Left lobe of liver (tissue), 2 donors: ENCODE measurements at regions not wholly inside any gene's neighbourhood (a gene's known extent, or its start where the extent isn't known, plus 50 kb on each side); places are given as distances from the start of the nearest gene placed in this dataset.
A peak's percentile ranks its signal among the peaks of the same experiment; 100 is the strongest.

Source experiments
- ATAC-seq: fragments of 200-7000 bp; cut with Tn5 transposase; one replicate; pipeline ENCODE4 v1.9.1; 2020; ENCODE audit warnings: mild to moderate bottlenecking, moderate library complexity
- DNase-seq: peaks from one replicate; pipeline ENCODE4 v3.0.0-alpha.2; 2020; ENCODE audit warnings: low spot score
- donor health status: DM: no; HTN: no; CAD: no; lungs with moderate emphysema.
- donor health status: DM: no; HTN: yes; CAD: no.

DNA sequence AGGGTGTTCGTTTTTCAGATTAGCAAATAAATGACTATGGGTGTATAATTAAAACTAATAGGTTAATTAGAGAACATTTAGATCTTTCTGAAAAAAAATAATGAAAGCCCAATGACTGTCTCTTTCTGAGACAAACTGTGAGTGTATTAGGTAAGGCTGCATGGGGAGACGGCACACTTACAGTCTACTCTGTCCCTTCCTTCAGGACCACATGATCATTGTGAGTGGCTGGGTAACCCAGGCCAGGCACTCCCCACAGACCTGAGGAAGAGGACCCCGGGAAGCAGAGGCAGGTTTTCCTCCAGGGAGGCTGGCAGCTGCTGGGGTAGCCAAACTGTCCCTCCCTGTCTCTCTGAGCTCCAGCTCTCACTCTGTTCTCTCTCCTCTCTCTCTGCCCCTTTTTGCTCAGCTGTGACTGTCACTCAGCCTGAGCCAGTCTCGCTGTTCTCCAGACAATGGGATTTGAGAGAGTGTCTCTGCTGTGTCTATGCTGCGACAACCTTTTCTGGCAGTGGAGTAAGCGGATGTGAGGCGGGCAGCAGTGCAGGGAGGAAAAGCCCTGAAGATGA, 83.1 kb upstream of the NCAM1 start:
- no peak for DNase-seq
- ATAC-seq = no peak

DNA sequence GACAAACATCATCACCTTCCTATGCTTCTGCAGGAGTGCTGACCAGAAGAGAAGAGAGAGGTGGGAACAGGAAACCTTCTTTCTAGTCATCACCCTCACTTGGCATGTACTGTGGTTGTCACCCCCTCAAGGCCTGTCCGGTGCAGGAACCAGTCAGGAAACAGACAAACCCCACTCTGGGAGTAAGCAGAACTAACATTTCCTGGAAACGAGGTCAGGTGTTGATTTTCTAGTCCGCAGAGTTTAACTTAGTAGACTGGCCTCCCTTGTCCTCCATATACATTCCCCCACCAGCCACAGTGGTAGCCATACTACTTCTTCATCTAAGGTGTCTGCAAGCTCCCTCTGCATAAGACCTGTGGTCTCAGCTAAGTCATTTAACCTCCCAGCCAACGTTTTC, 80.7 kb upstream of the NCAM1 start:
- ATAC-seq = no peak
- no peak for DNase-seq

DNA sequence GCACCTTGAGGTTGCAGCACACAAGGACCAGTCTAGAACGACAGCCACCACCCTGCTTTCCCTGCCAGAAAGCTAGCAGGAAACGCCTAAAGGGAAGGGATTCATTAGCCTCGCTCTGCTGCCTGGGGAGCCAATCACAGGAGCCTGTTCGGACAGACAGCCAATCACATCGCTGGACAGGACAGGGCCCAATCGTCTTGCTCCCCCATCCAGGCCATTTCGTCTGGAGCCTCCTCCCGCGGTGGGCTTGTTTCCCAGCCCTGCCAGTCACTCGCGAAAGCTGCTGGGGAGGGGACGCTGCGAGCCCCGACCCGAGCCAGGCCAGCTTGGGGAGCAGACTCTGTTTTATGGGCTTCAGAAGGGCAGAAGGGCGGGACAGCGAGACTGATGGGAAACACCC, 79.8 kb upstream of the NCAM1 start:
- DNase-seq (no peak), ATAC-seq (peak; percentile 40)

DNA sequence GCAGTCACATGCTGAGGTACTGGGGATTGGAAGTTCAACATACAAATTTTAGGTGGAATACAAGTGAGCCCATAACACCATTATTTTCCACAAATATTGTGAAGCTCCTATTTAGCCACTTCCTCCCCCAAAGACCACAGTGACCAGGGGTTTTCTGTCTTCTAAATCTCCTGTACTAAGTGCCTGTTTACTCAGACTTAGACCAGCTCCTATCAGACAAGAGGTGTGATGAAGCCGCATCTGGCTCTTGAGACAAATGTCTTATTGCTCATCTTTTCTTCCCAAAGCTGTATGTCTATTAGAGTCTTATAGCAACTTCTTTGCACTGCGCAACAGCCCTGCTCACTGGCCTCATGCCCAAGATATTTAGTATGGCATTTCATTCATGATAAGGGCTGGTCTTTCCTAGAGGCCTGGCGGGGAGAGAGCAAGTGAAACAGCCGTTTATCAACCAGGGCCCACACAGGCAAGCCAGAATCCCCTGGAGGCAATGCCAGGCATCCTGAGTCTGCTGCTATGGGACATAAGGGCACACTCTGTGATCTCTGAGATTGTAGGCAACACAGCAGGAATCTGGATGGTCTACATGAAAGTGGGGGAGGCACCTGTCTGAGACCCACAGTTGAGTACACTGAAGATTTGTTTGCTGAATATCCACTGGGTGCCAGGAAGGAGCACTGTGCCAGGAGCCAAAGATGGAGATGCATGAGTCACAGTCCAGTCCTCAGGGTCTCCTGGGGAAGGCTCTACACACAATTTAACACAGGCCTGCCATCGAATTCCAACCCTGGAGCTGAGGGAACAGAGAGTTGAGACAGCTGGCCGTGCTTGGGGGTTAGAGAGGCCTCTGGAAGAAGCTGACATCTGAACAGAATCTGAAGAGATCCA, 78.5 kb upstream of the NCAM1 start:
- DNase-seq = no peak
- ATAC-seq = no peak

DNA sequence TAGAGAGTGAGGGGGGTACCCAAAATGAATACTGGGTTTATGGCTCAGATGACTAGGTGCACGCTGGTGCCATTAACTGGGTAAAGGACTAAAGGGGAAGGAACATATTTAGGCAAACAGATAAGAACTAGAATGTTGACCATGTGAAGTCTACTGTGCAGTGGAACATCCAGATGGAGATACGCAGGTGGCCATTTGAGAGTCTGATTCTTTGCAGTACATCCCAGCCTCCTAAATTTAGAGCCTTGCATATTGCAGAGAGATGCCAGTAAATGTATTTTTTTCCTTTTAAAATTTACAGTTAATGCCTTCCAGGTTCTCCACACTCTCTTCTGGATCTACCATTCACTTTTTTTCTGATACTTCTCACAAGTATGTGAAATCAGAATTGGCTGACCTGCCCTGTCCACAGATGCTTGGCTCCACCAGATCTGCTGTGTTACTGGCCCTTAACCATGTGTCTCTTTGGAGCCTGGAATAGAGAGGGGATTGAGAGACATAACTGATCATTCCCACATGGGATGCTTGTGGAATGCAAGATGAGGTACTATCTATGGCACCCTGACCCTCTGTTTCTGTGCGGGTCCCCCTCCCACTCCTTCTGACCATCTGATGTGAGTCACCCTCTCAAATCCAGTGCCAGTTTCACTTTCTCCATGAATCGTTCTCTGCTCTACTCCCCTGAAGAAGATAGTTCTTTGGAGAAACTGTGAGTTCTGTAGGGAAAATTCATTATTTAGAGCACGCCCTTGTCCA, 77.0 kb upstream of the NCAM1 start:
- ATAC-seq = no peak
- DNase-seq = no peak

DNA sequence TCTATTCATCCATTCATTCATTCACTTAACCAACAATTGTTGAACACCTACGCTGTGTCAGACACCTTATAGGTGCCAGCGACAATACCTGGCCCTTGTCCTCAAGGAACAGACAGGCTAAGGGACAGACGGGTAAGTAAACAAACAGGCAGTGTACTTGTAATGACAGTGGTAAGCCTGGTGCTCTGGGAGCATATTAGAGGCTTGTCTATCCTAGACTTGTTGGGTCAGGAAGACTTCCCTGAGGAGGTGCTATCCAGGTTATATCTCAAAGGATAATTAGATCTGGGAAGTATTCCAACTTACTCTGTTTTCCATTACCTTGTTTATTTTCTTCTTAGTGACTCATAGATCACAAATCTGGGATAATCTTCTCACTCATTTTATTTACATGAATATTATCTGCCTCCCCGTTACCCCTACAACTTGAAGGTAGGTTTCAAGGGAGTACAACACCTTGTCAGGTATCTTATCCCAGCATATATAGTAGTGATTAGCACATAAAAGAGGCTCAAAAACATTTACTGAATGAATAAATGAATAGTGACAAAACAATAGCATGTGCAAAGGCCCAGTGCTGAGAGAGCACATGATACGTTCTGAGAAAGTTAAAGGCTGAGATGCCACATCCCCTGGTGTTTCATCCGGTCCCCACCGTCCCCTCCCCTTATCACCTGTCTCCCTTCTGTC, 75.3 kb upstream of the NCAM1 start:
- ATAC-seq (no peak), DNase-seq (no peak)

DNA sequence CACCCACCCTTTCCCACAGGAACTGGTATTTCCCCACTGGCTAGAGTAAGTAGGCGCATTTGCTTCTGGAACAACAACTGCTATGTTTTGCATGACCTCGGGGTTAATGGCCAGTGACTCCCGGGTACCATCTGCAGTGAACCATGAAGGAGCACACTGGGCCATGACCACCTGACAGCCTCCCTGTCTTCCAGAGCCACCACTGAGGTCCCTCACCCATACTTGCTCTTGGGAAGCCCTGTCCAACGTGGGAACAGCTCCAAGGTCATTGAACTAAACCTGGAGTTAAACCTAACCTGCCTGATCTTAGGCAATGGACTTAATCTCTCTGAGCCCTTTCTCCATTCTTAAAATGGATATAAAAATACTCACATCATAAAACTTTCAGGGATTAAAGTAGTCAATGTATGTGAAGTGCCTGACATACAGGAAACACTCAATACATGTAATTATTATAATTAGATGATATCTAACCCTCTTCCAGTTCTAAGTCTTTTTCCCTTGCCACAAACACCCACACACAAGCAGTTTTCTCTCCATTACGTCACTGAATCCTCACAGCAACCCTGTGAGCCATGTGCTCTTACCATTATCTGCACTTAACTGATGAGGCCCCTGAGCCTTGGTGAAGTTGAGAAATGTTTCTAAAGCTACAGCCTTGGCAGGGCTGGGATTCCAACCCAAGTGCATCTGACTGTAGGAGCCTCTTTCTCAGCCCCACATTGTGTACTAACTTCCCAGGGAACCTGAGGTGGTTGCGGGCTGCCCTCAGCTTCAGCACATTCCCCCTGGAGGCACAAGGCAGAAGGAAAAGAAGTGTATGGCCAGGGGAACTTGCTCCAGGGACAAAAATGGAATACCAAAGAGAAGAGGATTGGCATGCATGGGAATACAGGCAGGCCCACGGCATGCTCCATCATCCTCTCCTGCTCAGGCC, 74.5 kb upstream of the NCAM1 start:
- DNase-seq = no peak
- no peak for ATAC-seq

DNA sequence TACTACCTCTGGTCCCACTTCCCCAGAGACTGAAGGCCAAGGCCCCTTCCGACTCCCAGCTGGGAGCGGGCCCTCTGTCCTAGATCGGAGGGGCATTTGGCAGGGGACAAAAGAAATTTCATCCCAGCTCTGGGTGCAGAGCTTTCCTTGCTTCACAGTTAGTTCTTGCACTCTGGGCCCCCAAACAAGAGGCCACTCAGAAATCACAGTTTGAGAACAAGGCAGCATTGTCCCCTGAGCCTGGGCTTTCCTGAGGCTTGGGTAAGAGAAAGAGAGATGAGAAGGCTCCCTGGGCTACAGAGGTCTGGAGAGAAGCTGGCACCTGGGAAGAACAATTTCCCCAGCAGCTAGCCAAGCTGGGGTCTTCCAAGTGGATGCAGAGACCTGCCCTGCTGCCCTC, 71.8 kb upstream of the NCAM1 start:
- no peak for ATAC-seq
- no peak for DNase-seq

DNA sequence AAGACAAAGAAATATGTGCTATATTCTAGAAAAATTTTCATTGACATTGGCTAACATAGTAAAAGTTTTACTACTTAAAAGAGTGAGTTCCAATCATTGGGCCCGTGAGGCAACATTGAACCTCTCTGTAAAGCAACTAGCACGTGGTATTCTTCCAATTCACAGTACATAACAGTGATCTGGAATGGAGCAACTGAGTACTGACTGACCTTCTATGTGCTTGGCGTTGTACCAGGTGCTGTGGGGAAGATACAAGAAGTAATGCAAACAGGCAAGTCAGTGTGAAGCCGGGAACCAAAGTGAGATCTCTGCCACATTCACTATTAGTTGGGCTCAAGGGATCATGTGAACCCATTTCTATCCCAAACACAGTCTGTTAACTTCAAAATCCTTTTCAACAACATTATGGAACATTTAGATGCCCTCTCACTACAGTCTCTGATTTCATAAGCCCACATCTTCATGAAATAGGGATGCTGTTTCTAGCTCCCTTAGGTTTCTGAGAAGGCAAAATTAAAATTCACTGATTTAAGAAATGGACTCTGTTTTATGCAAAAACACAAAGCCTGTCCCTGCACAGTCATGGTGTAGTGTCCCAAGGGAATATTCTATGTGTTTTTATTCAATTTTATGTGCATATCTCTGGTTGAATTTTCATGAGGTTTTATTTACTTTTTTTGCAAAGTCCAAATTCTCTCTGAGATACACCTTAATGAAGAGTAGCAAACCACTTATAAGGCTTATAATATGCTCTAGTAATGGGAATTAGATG, 61.8 kb upstream of the NCAM1 start:
- DNase-seq (no peak), ATAC-seq (no peak)

DNA sequence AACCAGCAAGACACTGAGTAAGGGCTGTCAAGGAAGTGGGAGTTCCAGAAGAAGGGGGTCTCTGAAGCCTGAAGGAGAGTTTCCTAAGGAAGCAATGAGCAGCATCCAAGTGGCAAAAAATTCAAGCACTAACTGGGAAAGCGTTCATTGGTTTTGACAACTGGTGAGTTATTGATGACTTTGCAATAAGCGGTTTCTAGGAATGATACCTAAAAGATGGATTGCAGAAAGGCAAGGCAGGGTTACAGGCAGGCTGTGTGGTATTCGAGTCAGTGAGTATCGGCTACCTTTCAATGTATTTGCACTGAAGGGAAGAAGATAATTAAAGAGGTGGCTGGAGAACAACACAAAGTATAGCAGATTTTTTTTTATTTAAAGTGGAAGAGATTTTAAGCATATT, 59.3 kb upstream of the NCAM1 start:
- DNase-seq (no peak), ATAC-seq (no peak)

DNA sequence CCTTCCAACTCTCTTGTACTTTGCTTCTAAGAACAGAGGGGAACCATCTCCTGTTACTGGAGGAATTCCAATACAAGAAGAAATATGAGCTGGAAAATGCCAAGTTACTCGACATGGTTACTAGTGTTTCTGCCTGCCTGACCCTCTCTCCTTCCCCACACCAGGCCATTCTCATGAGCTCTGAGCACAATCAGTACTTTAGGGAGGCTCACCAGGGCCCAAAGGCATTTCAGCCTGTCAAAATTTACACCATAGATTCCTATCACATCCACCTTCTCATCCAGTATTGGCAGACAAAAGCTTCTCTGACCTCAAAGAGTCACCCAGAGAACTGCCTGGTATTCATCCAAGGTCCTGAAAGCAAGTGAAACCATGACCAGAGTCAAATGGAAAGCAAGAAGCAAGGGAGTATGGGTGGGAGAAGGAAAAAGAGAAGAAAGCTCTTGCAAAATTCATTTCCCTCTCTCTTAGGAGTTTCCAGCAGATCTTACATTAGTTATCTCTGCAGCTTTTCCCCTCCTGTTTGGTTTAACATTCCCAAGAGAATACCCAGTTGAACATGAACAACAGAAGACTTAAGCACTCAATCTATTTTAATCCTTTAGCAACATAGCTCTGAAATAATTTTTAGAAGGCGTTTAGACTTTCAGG, 58.7 kb upstream of the NCAM1 start:
- ATAC-seq = no peak

DNA sequence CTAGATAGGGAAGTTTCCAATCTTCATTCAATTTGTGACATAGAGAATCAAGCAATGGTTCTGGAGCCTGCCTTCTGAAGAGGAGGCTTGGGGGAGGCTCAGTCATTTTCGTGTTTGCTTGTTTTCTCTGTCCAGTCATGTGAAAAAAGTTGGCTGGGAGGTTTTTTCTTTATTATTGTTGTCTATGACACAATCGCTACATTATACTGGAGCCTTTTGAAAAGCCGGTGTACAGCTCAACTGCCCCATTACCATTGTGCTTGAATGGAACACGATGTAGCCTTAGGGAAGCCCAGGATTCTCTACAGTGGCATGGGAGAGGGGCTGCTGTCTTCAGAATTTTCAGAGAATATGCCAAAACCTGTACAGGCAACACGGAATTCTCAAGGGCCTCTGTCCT, 57.9 kb upstream of the NCAM1 start:
- DNase-seq (no peak), ATAC-seq (no peak)

More for the DNA sequence above, 58.7 kb upstream of the NCAM1 start:
- no peak for DNase-seq

DNA sequence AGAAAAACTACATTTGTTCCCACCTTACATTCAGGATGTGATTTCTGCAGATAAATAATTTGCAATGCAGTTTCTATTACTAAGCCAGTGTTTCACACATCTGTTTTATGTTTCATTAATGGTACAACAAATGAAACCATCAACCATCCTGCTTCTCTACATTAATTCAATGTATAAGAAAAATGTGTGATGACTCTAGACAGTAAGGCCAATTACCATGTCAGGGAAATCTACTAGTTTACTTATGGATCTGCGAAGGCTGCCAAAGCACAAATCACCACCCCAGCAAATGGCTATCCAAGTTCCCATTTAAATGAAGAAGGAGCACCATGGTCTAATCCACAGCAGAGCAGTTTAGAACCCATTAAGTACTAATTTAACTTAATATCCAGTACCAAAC, 50.1 kb upstream of the NCAM1 start:
- no peak for ATAC-seq
- DNase-seq = no peak
